IPS-NIHi7 (cell line): ENCODE measurements at regions not wholly inside any gene's neighbourhood (a gene's known extent, or its start where the extent isn't known, plus 50 kb on each side); places are given as distances from the start of the nearest gene placed in this dataset.
"Not testable (repeated sequence)": the region's sequence is repeated elsewhere in the genome, so short reads cannot be mapped to it uniquely, and the experiment has no call there.

Source experiments
- DNase-seq: peaks from one replicate; pipeline ENCODE4 v3.0.0; 2012; ENCODE audit warnings: mixed read lengths; ENCODE audit errors: extremely low spot score

- no peak for DNase-seq
These were observed 105.2 kb downstream of the OR2B2 start for GRCh38 chr6:27806981-27807440.

DNA sequence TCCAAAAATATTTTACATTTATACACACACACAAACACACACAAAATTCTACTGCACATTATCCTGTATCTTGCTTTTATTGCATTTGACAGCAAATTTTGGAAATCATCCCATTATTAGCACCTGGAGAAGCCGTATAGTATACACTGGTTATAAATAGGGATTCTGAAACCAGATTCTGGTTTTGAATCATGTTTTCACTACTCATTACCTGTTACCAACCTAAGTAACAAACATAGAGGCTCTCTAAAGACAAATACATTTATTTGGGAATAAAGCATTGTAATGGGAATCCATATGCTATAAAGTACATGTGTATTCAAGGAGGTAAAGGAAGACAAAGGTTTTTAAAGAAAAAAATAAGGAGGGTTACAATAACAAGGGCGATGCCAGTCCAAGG lies 106.8 kb downstream of the OR2B2 start:
- no peak for DNase-seq

DNA sequence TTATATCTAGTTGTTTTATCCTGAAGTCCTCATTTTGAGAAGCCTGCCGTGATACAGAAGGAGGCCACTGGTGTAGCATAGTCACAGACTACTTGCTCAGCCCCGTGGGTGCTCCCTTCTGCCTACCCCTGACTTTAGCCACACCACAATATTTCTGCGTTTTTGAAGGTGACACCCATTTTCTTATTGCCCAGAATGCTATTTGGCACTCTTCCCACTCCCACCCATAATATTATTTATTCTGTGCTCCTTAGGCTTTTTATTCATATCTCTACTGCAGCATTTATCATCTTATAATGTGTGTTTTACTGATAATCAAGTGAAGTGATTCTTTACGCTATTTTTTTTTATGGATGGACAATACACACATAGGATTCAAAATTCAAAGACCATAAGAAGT lies 107.3 kb downstream of the OR2B2 start:
- no peak for DNase-seq

DNA sequence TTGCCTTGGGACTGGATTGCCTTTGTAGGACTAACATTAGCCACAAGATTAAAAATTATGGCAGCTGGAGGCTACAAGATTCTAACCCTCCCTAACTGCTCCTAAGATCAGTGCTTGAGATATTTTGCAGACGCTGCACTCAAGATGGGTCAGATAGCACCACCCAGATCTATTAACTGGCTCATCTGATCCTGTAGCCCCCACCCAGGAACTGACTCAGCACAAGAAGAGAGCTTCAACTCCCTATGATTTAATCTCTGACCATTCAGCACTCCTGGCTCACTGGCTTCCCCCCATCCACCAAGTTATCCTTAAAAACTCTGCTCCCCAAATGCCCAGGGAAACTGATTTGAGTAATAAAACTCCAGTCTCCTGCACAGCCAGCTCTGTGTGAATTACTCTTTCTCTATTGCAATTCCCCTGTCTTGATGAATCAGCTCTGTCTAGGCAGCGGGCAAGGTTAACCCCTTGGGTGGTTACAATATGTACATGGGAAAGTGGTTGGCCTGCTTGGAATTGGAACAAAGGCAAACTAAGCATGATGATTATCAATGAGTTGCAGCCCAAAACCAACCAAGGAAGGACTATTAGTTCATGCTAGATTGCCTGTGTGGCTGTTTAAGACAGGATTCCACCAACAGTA lies 111.3 kb downstream of the OR2B2 start:
- no peak for DNase-seq

DNA sequence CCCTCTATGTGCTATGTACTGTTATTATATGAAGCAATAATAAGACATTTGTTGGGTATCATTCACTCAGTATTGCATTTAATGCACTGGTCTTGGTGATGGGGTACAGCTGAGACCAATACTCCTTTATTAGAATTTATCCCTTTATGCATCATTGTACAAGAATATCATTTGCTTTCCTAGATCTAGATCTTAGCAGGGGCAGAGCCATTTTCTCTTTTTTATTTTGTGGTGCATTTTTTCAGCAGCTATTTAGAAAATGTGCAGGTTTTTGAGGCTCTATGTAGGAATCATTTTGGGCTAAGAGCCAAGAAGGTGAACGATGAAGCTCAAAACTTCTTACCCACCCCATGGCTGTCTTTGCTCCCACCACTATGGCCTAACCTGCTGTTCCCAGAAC lies 114.2 kb downstream of the OR2B2 start:
- DNase-seq = no peak

GRCh38 chr6:27796736-27797481 lies 115.3 kb downstream of the OR2B2 start:
- not testable (repeated sequence) for DNase-seq

- DNase-seq = peak; percentile 36
These were observed 116.3 kb downstream of the OR2B2 start for GRCh38 chr6:27795697-27796494.

DNA sequence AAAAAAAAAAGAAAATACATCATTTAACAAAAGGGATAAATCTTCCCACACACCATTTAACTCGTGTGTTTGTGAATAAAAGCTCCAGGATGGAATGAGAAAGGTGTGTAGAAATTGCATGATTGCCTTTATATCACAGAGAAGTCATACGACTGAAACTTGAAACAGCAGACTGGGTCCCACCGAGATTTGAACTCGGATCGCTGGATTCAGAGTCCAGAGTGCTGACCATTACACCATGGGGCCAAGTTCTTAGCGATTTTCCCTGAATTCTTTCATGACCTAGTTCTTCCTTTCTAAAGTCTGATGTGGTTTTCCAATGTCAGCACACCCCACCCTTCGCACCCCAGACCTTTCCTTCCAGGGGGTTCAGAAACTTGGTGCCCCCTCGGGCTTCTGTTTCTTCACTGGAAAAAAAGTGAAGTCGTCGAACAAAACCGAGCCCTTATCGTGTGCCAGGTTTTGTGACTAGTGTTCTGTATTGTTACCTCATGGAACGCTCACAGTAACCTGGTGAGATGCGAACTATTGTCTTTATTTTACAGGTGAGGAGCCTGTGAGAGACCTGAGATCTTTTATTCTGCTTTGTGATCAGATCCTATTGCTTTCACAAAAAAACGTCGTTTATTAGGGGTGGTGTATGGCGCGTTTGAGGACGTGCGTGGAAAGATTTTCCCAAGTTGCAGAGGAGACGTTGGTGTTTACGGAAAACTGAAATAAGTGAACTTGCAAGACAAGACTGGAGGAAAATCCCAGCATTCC lies 120.8 kb downstream of the OR2B2 start:
- DNase-seq = peak; percentile 44

- DNase-seq = not testable (repeated sequence)
These were observed 123.8 kb downstream of the OR2B2 start for GRCh38 chr6:27788376-27788775.

DNA sequence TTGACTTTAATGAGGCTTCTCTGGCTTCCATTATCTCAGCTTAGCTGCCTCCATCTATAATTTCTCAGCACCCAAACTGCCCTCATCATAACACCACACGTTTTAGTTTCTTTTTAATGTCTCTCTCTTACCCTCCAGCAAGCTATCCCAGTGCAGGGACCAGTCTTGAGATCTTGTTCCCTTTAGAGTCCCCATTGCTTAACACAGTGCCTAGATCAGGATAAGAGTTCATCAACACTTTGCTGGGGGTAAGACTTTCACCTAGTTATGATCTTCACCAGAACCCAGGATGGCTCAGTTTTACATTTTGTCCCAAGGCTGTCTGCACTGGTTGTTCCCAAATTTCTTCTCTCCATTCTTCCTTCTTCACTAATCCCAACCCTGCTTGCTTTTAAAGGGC lies 126.1 kb downstream of the OR2B2 start:
- no peak for DNase-seq

DNA sequence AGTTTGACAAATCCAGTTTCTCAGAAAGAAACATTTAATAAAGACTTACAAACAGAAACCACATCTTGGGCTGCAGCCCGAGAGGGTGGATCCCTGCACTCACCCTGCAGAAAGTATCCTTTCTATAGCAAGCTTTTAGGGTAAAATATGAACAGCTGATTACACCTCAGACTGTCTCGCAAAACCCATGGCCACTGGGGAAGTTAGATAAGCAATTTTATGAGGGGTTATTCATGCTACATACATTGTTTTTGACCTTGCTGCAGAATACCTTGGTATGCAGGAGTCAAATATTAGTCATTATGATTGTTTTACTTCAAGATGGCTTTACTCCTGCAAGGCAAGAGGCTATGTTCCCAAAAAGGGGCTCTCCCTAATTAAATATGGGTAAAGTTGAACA lies 126.9 kb downstream of the OR2B2 start:
- DNase-seq = no peak

DNA sequence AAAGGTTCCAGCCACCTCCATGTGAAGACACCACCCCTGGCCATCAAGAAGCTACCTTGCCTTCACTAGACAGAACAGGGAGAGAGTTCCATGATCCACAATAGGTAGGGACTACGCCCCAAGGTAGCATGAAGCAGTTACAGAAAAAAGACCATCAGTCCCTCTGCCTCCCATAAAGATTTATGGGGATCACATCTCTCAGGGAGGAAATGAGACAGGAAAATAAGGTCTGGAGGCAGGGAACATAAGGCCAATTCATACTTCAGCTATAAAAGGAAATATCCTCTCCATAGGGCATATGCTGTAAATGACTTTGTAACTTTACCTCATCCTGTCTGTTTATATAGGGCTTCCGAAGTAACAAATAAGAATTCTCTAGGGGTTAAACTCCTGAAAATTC lies 129.4 kb downstream of the OR2B2 start:
- DNase-seq = no peak

DNA sequence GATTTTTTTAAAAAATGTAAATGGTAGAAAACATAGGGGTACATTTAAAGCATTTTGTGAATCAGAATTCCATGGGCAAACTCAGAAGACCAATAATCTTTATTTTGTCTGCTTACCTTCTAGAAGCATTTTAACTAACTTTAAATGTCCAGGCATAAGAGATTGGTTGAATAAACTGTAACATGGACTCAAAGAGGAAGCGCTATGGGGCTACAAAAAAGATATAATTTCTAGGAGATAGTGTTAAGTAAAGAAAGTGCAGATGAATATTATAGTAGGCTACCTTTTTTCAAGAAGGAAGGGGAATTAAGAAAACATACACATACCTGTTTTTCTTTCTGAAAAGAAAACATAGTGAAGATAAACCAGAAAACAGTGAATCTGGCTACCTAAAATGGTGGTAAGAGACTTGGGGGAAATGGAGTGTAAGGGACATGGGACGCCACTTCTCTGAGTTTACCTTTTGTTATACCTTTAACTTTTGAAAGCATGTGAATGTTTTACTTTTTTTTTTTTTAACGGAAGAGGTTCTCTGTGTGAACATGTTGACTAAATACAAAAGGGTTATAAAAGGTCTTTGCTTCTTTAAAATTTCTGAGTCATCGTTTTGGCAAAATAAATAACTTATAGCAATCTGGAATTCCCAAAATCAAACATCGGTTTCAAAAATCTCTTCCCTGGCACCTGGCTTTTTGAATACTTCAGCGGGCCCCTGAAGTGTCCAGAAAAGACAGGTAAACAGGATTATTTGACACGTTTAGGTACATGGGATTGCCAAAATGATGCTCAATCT lies 133.4 kb downstream of the OR2B2 start:
- DNase-seq = no peak

DNA sequence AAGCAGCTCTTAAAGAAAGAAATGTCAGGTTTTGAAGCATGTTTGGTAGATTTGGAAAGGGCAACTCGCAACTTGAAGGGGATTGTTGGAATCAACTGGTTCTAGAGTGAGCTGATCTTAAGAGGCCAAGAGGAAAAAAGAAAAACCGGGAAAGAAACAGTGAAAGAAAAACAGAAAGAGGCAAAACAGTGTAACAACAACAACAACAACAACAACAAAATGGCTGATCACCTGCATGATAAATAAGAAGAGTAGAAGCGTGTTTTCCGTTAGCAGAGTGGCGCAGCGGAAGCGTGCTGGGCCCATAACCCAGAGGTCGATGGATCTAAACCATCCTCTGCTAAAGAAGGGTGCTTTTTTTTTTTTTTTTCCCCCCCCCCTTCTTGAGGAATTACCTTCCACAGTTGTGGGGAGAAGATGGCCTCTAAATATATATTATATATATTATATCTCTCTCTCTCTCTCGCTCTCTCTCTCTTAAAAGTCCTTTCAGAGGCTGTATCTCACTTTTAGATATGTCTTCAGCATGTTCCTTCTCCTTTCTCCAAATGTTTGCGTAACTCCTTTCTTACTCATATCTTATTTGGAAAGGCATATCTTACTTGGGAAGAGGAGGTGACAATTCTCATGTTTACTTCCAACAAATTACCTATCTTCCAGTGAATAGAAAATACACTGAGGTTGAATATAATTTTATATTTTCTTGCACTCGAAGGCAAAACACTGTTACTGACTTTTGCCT lies 134.4 kb downstream of the OR2B2 start:
- peak; percentile 35 for DNase-seq

DNA sequence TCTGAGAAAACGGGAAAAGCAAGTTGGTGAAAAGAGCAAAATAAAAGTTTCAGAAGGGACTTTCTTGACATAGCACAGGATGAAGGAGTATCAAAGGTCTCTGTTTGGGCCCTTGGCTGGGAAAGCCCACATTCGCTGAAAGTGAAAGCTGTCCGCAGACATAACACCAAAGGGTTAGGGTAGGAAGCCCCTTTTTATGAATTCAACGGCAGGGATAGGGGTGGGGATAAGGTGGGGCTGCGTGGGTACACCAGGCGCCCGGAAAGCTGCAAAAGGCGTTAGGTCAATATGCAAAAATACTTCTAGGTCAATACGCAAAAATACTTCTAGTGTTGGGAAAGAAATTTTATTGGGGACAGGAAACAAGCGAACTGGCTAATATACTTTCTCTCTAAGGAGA lies 135.1 kb downstream of the OR2B2 start:
- DNase-seq = no peak

DNA sequence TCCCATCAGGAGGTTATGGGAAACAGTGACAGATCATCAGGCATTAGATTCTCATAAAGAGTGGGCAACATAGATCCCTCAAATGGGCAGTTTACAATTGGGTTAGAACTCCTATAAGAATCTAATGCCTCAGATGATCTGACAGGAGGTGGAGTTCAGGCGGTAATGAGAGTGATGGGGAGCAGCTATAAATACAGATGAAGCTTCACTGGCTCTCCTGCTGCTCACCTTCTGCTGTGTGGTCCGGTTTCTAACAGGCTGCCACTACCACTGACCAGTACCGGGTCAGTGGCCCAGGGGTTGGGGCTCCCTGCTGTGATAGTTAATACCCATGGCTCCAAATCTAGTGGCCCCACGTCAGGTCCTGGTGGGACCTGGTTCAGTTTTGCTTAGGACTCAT lies 135.7 kb downstream of the OR2B2 start:
- no peak for DNase-seq

DNA sequence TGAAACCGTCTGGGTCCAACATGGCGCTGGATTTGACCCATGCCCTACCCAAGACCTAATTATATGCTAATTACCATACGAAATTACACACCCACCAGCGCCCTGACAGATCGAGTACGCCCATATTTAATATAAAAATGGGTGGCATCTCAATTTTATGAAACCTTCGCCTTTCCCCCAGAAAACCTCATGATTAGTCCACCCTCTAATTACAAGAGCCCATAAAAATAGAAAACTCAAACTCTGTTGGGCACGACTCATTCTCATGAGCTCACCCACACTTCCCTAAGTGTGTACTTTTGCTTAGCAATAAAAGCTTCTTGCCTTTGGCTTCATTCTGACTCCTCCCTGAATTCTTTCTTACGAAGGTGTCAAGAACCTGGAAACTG lies 136.4 kb downstream of the OR2B2 start:
- no peak for DNase-seq

DNA sequence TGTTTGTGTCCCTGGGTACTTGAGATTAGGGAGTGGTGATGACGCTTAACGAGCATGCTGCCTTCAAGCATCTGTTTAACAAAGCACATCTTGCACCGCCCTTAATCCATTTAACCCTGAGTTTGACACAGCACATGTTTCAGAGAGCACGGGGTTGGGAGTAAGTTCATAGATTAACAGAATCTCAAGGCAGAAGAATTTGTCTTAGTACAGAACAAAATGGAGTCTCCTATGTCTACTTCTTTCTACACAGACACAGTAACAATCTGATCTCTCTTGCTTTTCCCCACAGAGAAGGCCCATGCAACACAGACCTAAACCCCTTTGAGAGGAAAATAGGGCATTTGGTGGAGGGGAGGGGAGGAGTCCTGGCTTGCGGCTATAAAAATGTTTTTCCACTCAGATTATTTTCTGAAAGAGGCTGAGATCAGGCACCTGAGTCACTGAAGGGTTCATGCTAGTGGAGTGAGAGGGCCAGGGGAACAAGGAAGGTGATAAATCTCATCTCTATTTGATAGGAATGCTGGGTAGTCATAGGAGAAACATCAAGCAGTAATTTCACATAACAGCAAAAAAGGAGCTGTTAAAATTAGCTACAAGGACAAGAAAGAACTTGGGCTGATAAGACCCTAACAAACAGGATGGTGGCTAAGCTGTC lies 136.9 kb downstream of the OR2B2 start:
- DNase-seq = not testable (repeated sequence)

GRCh38 chr6:27774264-27774600 lies 138.0 kb downstream of the OR2B2 start:
- DNase-seq = not testable (repeated sequence)
